OCI-LY3 (cell line): ENCODE measurements at regions not wholly inside any gene's neighbourhood (a gene's known extent, or its start where the extent isn't known, plus 50 kb on each side); places are given as distances from the start of the nearest gene placed in this dataset.

Source experiments
- H2AFZ ChIP-seq: fragments of 200-600, 300-600 bp; shearing (Covaris generic); 2 replicates; pipeline ENCODE4 v1.6.0; 2014; ENCODE audit warnings: antibody characterized with exemption, low read depth, low read length
- H3K27ac ChIP-seq: fragments of 200-600, 300-600 bp; sonication (generic); 2 replicates; pipeline ENCODE4 v1.5.1; 2014; ENCODE audit warnings: mild to moderate bottlenecking, low read length, moderate library complexity, mixed read lengths
- H3K27me3 ChIP-seq: fragments of 200-600, 300-600 bp; sonication (generic); 2 replicates; pipeline ENCODE4 v1.6.1; 2014; ENCODE audit warnings: low read depth, low read length, mixed read lengths
- H3K36me3 ChIP-seq: fragments of 200-600, 300-600 bp; sonication (generic); replicated peaks from 2 replicates; pipeline ENCODE3; 2014; ENCODE audit warnings: low read depth, low read length, mixed read lengths
- H3K4me1 ChIP-seq: fragments of 300-600, 200-600 bp; sonication (generic); 2 replicates; pipeline ENCODE4 v1.6.1; 2014; ENCODE audit warnings: low read length, mixed read lengths
- H3K4me2 ChIP-seq: fragments of 200-600, 300-600 bp; sonication (generic); 2 replicates; pipeline ENCODE4 v1.6.1; 2014; ENCODE audit warnings: low read length, mixed read lengths
- H3K4me3 ChIP-seq: fragments of 300-600, 200-600 bp; sonication (generic); 2 replicates; pipeline ENCODE4 v1.5.1; 2014; ENCODE audit warnings: antibody characterized with exemption, mild to moderate bottlenecking, low read length, moderate library complexity
- H3K79me2 ChIP-seq: fragments of 300-600, 200-600 bp; shearing (Covaris generic); 2 replicates; pipeline ENCODE4 v1.6.1; 2014; ENCODE audit warnings: mild to moderate bottlenecking, low read length, mixed read lengths
- H3K9ac ChIP-seq: fragments of 300-600, 200-600 bp; shearing (Covaris generic); 2 replicates; pipeline ENCODE4 v1.6.0; 2014; ENCODE audit warnings: mild to moderate bottlenecking, low read length, moderate library complexity
- H3K9me3 ChIP-seq: fragments of 200-600, 300-600 bp; shearing (Covaris generic); 2 replicates; pipeline ENCODE4 v1.6.1; 2014; ENCODE audit warnings: low read length, mixed read lengths; ENCODE audit not compliant: insufficient read depth
- H4K20me1 ChIP-seq: fragments of 200-600, 300-600 bp; sonication (generic); 2 replicates; pipeline ENCODE4 v1.6.1; 2016; ENCODE audit warnings: low read length, mixed read lengths; ENCODE audit not compliant: insufficient read depth
- CTCF ChIP-seq: fragments of 200-600, 300-600 bp; sonication (generic); IDR thresholded peaks from 2 replicates; pipeline ENCODE4 v1.5.1; 2014; ENCODE audit warnings: antibody characterized with exemption, low read length, low read depth
- EZH2phosphoT487 ChIP-seq: fragments of 200-600 bp; shearing (Covaris generic); IDR thresholded peaks from 2 replicates; pipeline ENCODE4 v1.6.1; 2018; ENCODE audit warnings: antibody characterized with exemption, mixed run types, low read depth

GRCh38 chr15:47299846-47300434 is 417.4 kb upstream of the SEMA6D start:
- no peaks in the 10 kb centered on the region for H3K79me2 ChIP-seq
- H3K27me3 ChIP-seq, result no peaks in the 10 kb centered on the region
- no peak overlapping the region for H3K4me2 ChIP-seq
- no peaks in the 10 kb centered on the region for H3K4me1 ChIP-seq
- no peak overlapping the region for H2AFZ ChIP-seq
- TF ChIP-seq CTCF, result no peak
- TF ChIP-seq EZH2phosphoT487, result no peak
- H4K20me1 ChIP-seq, result no peaks in the 10 kb centered on the region
- no peak overlapping the region for H3K4me3 ChIP-seq
- H3K9ac ChIP-seq, result no peak overlapping the region
- no peak overlapping the region for H3K27ac ChIP-seq
- H3K9me3 ChIP-seq, result no peaks in the 10 kb centered on the region
- H3K36me3 ChIP-seq, result no peaks in the 10 kb centered on the region

GRCh38 chr15:47300596-47300995 is 416.7 kb upstream of the SEMA6D start:
- Histone ChIP-seq H3K4me2 (no peak overlapping the region), H3K4me3 (no peak overlapping the region), H3K27me3 (no peaks in the 10 kb centered on the region), H3K9me3 (no peaks in the 10 kb centered on the region), H4K20me1 (no peaks in the 10 kb centered on the region), H3K4me1 (no peaks in the 10 kb centered on the region), H3K27ac (no peak overlapping the region), H3K79me2 (no peaks in the 10 kb centered on the region), H2AFZ (no peak overlapping the region), H3K9ac (no peak overlapping the region), H3K36me3 (no peaks in the 10 kb centered on the region)
- TF ChIP-seq EZH2phosphoT487, result no peak
- no peak for TF ChIP-seq CTCF

- Histone ChIP-seq H3K27ac (no peak overlapping the region), H3K36me3 (no peaks in the 10 kb centered on the region), H3K9ac (no peak overlapping the region), H3K4me1 (no peaks in the 10 kb centered on the region), H3K9me3 (no peaks in the 10 kb centered on the region), H3K4me2 (no peak overlapping the region), H2AFZ (no peak overlapping the region), H3K4me3 (no peak overlapping the region), H4K20me1 (no peaks in the 10 kb centered on the region), H3K79me2 (no peaks in the 10 kb centered on the region), H3K27me3 (no peaks in the 10 kb centered on the region)
- no peak for TF ChIP-seq EZH2phosphoT487
- no peak for TF ChIP-seq CTCF
Observed at GRCh38 chr15:47301481-47301880, 415.8 kb upstream of the SEMA6D start.

- Histone ChIP-seq H2AFZ (no peak overlapping the region), H3K79me2 (no peaks in the 10 kb centered on the region), H3K36me3 (no peaks in the 10 kb centered on the region), H3K4me1 (no peaks in the 10 kb centered on the region), H3K9ac (no peak overlapping the region), H3K9me3 (no peaks in the 10 kb centered on the region), H3K4me2 (no peak overlapping the region), H3K27me3 (no peaks in the 10 kb centered on the region), H3K4me3 (no peak overlapping the region), H4K20me1 (no peaks in the 10 kb centered on the region), H3K27ac (no peak overlapping the region)
- TF ChIP-seq EZH2phosphoT487, result no peak
- TF ChIP-seq CTCF, result no peak
Observed at GRCh38 chr15:47304656-47305055, 412.6 kb upstream of the SEMA6D start.
